ENCODE measurements at regions not wholly inside any gene's neighbourhood (a gene's known extent, or its start where the extent isn't known, plus 50 kb on each side); places are given as distances from the start of the nearest gene placed in this dataset.
A peak's percentile ranks its signal among the peaks of the same experiment; 100 is the strongest.

DNA sequence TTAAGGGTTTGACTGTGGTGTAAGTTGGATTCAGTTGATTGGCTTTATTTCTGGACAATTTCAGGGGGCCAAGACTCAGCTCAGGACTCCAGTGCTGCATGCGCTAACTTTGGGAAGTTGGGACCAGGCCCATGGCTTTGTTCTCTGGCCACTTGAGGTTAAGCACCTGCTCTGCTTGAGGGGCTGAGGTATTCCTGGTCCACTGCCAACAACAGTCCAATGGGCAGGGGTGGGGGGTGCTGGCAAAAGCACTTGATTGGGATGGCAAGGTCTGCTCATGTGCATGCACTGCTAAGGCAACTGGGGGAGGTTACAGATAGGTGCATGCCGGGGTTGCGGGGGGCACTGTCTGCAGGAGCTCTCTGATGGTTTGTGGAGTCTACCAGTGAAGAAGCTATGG lies 52.6 kb upstream of the ASB17 start:
- DNase-seq (ENCODE audit: low read depth): no peak

DNA sequence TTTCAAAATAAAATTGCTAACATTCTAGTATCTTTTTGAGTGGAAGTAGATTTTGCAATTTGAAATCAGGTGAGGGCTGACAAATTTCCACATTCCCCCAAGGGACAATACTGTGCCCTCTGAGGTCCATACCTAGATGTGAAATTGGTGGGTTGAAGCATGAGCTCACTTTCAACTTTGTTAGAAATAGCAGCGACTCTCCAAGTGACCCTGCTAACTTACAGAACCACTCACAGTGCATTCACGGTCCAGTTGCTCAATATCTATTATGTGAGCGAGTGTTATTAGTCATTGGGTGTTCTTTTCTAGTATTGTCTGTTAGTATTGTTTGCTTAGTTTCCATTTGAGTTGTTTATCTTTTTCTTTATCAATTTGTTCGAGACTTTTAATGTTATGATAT lies 53.6 kb upstream of the ASB17 start:
- DNase-seq (ENCODE audit: low read depth): no peak

DNA sequence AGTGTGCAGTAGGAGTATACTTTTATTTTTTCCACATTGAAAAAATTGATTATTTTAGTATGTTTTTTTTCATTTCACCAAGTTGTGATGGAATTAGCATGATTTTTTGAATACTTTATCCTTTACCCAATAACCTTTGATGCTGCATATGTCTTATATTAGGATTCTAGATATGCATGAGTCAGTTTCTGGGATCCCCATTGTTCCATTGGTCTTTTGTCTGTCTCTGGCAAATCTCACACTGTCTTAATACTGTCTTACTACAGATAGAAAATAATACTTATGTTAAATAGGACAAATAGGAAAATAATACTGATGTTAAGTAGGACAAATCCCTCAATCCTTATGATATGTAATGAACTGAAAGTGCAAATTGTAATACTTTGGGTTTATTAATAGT lies 54.3 kb upstream of the ASB17 start:
- no peak for DNase-seq (ENCODE audit: low read depth)

DNA sequence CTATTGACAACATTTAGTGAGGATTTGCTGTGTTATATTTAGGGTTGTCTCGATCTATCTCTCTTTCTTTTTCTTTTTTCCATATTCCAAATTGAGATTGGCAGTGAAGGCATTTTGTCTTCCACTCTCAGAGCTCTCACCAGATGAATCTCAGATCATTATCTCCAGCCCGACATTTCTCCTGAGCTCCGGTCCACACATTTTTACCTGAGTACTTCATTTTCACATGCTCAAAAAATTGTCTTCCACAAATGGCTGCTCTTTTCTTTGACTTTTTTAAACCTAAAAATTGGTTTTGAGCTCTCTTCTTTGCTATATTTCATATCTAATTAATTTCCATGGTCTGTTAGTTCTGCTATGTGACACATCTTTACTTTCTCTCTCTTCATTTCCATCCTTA lies 56.9 kb upstream of the ASB17 start:
- DNase-seq (ENCODE audit: low read depth): no peak

DNA sequence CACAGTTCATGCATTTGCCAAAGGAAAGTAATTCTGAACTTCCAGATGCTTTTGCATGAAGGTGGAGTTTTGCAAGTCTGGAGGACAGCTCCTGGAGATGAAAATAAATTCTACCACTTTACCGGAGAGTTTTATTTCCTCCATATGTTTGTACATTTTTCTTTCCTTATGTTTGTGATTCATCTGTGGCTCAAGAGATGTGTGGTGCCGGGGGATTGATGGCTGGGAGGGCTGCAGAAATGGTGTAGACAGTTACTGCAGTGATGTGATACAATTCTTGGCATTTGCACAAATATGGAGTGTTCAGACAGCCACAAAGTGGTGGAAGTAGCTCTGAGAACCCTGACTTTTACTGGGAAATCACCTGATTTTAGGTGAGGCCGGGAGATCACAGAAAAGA lies 58.5 kb upstream of the ASB17 start:
- no peak for DNase-seq (ENCODE audit: low read depth)

DNA sequence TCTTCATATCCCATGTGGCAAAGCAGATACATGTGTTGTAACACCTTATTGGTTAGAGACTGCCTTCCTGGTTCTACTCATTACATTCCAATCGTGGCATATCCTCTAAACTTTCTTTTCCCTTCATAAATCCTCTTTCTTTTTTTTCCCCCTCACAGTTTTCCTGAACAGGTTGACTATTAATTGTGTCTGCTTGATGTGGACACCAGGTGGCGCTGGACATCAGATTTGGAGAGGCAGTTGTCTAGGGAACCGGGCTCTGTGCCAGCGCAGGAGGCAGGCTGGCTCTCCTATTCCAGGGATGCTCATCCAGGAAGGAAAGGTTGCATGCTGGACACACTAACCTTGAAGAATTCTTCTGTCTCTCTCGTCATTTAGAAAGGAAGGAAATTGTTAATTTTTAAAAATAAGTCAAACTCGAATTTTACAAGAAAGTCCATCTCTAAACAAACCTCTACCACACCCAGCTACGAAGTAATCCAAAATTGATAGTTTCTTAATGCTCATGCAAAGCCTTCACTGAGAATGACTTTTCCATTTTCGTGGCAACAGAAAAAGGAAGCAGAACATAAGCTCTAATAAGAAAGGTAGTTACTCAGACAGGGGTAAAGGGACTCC lies 59.4 kb upstream of the ASB17 start:
- DNase-seq (ENCODE audit: low read depth): peak; percentile 58

DNA sequence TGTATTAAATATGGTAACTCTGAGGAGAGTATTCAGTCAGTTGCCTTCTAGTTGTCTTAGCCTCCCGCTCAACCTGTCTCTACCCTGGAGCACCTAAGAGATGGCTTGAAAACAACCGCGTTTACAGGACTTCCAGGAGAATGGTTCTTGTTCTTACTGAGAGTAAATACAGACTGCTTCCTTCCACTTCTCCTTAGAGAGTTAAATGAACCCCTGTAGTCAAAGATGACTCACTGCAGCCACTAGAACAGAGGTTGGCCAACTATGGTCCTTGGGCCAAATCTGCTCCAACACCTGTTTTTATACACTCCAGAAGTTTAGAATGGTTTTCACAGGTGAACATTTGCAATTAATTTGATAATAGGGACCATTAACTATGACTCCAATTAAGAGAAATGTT lies 60.1 kb upstream of the ASB17 start:
- no peak for DNase-seq (ENCODE audit: low read depth)

DNA sequence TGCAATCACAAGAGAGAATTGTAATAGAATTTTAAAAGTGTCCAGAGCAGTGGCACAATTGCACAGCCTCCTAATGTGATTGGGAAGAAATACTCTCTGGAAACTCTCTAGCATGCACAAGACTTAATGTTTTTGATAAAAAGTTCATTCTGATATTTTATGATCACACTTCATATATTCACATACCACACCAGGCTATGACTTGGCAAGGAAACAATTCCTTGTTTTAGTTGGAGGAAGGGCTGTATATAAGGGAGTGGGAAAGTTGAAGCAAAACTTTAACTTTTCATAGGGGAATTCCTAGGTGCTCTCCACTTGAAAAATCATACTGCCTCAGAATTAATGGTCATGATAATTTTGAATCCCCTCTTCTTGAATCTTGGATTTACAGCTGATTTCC lies 61.5 kb upstream of the ASB17 start:
- no peak for DNase-seq (ENCODE audit: low read depth)

DNA sequence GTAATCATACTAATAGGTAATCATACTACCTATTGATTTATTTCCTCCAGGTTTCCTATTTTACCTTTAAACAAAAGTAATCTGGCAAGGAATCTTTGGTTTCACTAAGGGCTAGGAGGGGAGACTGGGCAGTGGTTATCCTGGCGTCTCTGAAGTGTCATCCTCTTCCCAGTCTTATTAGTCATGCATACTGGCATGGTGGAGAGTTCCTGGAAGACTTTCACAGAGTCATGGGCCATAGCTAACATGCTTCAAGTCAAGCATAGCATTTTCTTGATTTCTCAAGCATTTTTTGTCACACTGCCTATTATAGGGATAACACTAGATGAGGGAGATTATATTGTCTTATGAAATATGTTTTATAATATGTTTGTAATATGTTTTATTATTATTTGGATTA lies 64.0 kb upstream of the ASB17 start:
- DNase-seq (ENCODE audit: low read depth): no peak

DNA sequence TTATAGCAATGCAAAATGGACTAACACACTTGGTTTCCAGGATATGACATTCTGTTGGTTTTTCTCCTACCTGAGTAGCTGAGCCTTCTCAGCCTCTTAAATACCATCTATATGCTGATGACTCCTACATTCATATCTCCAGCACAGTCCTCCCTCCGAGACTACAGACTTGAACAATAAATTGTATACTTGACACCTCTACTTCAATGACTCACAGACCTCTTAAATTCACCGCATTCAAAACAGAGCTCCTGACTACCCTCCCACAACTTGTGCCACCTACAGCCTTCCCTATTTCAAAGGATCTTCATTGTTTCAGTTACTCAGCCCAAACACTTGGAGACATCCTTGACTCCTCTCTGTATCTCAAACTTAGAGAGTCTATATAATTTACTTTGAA lies 66.8 kb upstream of the ASB17 start:
- DNase-seq (ENCODE audit: low read depth): no peak

DNA sequence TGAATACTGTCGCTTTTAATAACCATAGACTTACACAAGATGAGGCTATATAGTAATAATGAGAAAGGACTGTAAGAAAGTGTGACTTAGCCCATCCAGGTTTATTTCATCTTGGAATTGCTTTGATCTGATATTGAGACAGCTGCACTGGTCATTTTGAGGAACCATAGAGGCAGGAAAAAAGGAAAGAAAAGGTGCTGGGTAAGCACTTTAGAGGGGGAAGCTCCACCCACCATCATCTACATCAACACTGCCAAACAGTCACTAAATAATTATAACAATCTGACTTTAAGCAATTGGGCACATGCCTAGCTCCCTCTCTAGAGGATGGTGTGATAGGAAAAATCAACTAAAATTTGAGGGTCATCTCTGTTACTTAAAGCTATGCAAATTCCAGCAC lies 70.6 kb upstream of the ST6GALNAC3 start:
- DNase-seq (ENCODE audit: low read depth): no peak

DNA sequence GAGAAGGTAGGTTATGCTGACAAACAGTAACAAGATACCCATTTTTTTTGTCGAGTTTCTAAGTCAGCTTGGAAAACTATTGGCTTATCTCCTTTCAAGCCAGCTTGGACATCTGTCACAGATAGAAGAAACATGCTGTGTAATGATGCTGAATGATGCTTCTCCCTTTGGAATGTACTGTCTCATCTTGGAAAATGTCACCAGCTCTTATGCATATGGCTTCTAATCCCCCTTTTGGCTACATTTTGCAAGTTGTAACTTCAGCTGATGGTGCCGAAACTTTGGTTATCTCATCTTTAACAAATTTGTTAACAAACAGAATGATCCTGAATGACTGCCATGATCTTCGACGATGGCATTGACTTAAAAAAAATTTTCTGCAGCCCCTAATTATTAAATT lies 68.8 kb upstream of the ST6GALNAC3 start:
- no peak for DNase-seq (ENCODE audit: low read depth)

DNA sequence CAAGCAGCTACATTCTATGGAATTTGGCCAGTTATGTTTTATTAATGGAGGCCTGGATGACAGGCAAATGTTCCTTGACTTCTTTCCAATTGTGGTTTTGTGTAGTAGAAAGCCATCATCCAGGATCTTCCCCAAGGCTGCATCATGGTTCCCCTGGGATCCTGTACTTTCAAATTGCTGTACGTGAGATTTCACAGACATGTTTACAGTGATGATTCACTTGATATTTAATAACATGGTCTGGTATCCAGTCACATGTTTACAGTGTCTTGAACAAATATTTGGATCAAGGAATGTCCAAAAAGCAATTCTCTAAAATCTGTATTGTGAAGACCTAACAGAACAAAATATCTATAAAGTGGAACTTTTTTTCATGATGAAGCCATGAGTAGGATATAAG lies 68.3 kb upstream of the ST6GALNAC3 start:
- peak; percentile 29 for DNase-seq (ENCODE audit: low read depth)

DNA sequence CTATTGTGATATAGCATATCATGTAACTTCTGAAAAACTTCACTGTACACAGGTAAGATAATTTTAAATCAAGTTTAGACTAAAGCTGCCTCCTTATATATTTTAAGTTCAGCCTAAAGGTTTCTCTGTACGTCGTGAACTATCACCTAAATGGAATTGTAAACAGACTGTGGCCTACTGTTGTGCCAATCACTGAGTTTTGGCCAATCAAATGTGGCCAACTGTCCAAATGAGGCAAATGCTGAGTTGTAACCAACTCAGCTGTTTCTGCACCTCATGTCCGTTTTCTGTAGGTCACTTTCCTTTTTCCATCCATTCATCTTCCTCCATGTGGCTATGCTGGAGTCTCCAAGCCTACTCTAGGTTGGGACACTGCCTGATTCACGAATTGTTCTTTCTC lies 63.7 kb upstream of the ST6GALNAC3 start:
- no peak for DNase-seq (ENCODE audit: low read depth)

DNA sequence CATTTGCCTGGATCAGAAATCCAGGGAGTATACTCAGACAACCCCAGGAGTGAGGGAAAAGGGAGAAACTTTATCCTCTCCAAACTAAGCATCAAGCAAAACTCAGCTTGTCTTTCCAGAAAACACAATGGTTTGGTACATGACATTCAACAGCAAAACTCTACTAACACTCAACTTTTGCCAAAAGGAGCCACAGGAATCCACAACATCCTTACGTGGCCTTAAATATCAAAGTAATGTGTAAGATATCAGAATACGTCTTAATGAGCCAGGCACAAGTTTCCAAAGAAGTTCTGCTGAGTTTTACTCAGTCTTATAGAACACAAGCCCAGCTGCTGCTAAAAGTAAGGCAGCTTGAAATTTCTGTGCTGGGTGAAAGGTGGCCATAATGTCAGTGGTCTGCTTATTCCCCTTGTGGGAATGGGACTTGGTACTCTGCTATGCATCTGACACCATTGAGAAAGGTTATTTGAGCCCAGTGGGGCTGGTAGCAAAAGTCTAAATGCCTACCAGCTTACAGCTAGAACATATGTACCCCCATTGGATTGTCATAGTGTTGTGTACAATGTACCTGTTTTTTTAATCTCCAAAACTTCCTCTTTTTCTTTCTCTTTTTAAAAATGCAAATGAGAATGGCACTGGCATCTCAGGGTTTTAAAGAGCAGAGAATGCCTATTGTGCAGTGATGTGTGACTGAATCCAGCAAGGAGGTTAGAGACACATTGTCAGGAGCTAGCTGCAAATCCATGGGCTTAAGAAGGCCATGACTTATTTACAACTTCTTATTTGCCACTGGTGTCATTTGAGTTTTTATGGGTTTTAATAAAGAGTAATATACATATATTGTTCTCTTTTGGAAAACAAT lies 62.0 kb upstream of the ST6GALNAC3 start:
- no peak for DNase-seq (ENCODE audit: low read depth)

DNA sequence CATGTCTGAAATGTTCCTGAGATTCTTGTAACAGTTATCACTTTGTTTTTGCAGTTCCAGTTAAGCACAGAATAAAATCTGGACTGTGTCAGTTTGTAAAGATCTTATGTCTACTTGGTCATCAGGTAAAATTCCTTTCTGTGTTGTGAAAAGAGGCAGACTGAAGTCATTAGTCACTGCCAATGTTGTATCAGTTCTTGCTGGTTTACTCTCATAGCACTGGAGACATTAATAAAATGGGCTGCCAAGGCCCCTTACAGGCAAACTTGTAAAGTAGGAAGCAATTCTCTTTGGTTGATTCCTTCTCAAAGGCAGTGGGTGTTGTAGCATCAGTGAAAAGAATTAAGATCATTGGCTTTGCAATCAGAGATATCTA lies 61.4 kb upstream of the ST6GALNAC3 start:
- DNase-seq (ENCODE audit: low read depth): no peak

DNA sequence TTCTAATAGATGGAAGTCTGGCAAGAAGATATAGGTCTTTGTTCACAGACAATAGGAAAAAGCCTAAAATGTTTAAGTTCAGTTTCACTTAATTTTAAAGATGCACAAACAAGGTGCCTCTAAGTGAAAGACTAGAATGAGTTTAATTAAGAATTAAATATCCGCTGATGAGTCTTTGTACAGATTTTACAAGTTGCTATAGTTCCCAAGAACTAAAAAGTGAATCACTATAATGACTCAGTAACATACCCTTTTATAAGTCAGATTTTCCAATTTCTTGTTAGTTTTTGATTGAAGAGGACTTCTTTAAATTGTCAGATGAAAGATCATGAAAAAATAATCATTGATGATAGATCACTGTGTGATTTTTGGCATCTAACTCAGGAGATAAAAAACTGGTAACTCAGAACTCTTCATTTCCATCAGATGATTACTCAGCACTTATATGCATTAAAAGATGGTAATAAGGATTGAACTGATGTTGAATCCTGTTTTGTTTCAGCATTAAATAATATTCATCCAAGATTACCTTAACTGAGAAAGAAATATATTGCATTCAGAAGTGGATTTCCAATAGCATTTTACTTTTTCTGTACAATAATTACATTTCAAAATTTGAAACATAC lies 59.0 kb upstream of the ST6GALNAC3 start:
- DNase-seq (ENCODE audit: low read depth): no peak

DNA sequence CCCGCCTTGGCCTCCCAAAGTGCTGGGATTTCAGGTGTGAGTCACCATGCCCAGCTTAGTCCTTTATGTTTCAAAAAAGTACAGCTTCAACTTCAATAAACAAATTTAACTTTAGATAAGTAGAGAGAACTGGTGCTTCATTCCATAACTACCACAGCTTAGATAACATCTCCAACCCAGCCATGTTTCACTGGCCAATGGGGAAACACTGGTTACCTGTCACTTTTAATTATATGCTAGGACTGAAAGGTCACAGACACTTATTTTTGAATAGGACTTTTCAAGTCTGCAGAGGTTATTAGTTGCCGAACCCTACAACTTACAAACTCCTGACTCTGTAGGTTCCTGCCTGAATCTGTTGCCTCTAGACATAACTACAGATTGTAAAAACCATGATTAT lies 56.5 kb upstream of the ST6GALNAC3 start:
- no peak for DNase-seq (ENCODE audit: low read depth)

DNA sequence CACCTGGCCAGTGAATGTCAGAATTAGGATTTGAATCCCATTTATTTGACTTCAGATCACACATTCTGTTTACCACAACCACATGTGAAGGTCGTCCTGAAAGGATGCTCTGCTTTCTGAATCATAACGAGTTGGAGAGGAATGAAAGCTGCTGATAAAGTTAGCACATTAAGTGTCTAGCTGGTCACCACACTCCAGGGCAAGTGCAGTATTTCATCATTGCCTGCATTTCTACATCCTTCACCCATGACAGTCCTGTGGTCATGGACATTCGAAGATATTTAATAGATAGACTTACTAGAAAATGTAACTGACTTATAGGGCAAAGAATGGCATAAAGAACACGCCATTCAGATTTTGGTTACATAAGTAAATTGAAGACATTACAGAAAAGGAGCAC lies 52.7 kb upstream of the ST6GALNAC3 start:
- DNase-seq (ENCODE audit: low read depth): no peak

DNA sequence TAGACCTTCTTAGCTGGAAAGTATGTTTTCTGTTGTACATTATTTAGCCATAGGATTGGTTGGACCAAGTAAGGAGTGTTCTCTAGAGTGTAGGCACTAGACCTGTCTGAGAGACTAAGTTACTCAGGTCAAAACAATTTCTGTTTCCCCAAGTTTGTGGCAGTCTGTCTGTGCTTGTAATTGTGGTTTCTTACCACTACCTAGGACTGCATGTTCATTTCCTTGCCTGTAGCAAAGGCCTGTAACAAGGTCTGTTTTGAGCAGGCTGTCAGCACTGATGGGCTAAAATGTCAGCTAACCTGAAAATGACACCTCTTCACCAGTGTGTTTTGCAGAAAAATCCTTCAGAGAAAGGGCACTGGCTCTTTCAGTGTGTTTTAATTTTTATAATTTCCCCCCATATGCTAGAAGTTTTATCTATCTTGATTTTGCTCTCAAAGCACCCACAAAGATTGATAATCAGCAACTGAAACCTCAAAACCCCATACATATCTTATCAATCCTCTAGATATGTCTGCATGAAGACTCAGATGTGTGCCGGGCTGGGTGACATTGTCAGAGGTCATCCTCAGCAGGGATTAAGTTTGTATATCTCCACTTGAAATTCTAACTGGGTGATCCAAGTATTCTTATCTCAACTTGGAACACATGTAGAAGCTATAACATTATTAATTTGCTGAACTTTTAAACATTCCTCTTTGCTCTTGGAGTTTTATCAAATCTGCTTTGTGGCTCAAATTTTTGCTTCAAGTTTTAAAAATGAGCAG lies 50.7 kb upstream of the ST6GALNAC3 start:
- no peak for DNase-seq (ENCODE audit: low read depth)

All from HS-5 (cell line).